HG02571 (cell line): ENCODE measurements at regions not wholly inside any gene's neighbourhood (a gene's known extent, or its start where the extent isn't known, plus 50 kb on each side); places are given as distances from the start of the nearest gene placed in this dataset.

Experiments used
- ATAC-seq: cut with Tn5 transposase; IDR thresholded peaks from one replicate; pipeline ENCODE4 v1.9.1; 2021; ENCODE audit warnings: mild to moderate bottlenecking, moderate library complexity; ENCODE audit not compliant: unreplicated experiment

- no peak for ATAC-seq
These were observed 498.3 kb downstream of the BUD13 start for GRCh38 chr11:116274521-116274920.

- ATAC-seq: no peak
These were observed 500.5 kb downstream of the BUD13 start for GRCh38 chr11:116272181-116272789.

GRCh38 chr11:116271479-116271878 is 501.3 kb downstream of the BUD13 start:
- ATAC-seq: no peak

- no peak for ATAC-seq
These were observed 505.6 kb downstream of the BUD13 start for GRCh38 chr11:116267146-116267545.

- ATAC-seq: no peak
These were observed 509.0 kb downstream of the BUD13 start for GRCh38 chr11:116263770-116264169.

- no peak for ATAC-seq
These were observed 509.8 kb downstream of the BUD13 start for GRCh38 chr11:116263019-116263418.

- ATAC-seq: no peak
These were observed 510.4 kb downstream of the BUD13 start for GRCh38 chr11:116262370-116262769.

GRCh38 chr11:116261606-116262005 is 511.2 kb downstream of the BUD13 start:
- no peak for ATAC-seq

- no peak for ATAC-seq
These were observed 514.0 kb downstream of the BUD13 start for GRCh38 chr11:116258821-116259220.

- no peak for ATAC-seq
These were observed 514.9 kb downstream of the BUD13 start for GRCh38 chr11:116257883-116258282.

GRCh38 chr11:116257092-116257491 is 515.7 kb downstream of the BUD13 start:
- ATAC-seq: no peak

- ATAC-seq: no peak
These were observed 516.6 kb downstream of the BUD13 start for GRCh38 chr11:116256215-116256614.

- ATAC-seq: no peak
These were observed 517.4 kb downstream of the BUD13 start for GRCh38 chr11:116255321-116255953.

- ATAC-seq: no peak
These were observed 522.6 kb downstream of the BUD13 start for GRCh38 chr11:116250155-116250554.

GRCh38 chr11:116249561-116249960 is 523.2 kb downstream of the BUD13 start:
- ATAC-seq: no peak

GRCh38 chr11:116244889-116245288 is 527.9 kb downstream of the BUD13 start:
- no peak for ATAC-seq

- ATAC-seq: no peak
These were observed 528.3 kb downstream of the BUD13 start for GRCh38 chr11:116244439-116244838.

GRCh38 chr11:116243991-116244390 is 528.8 kb downstream of the BUD13 start:
- ATAC-seq: no peak

GRCh38 chr11:116242006-116242405 is 530.8 kb downstream of the BUD13 start:
- no peak for ATAC-seq

- no peak for ATAC-seq
These were observed 532.1 kb downstream of the BUD13 start for GRCh38 chr11:116240710-116241109.

GRCh38 chr11:116239247-116239646 is 533.5 kb downstream of the BUD13 start:
- ATAC-seq: no peak

GRCh38 chr11:116234989-116235568 is 537.7 kb downstream of the BUD13 start:
- no peak for ATAC-seq
